ENCODE measurements at regions not wholly inside any gene's neighbourhood (a gene's known extent, or its start where the extent isn't known, plus 50 kb on each side); places are given as distances from the start of the nearest gene placed in this dataset.
A peak's percentile ranks its signal among the peaks of the same experiment; 100 is the strongest.

- H3K4me3 Mint-ChIP-seq = no peak overlapping the region
- DNase-seq = peak; percentile 73
- H3K9me3 Mint-ChIP-seq = no peaks in the 10 kb centered on the region
- H3K27me3 Mint-ChIP-seq = peaks cover 8% of the 10 kb centered on the region
- peaks cover 80% of the 10 kb centered on the region for H3K4me1 Mint-ChIP-seq (ENCODE audit: low read depth)
- H3K36me3 Mint-ChIP-seq (ENCODE audit: low read depth) = no peaks in the 10 kb centered on the region
- H3K27ac Mint-ChIP-seq = peak overlapping the region; percentile 84
Observed at GRCh38 chr16:85986931-85987749, 88.2 kb downstream of the IRF8 start.

GRCh38 chr16:85987750-85988078 lies 88.8 kb downstream of the IRF8 start:
- H3K4me3 Mint-ChIP-seq = peak overlapping the region; percentile 58
- H3K4me1 Mint-ChIP-seq (ENCODE audit: low read depth) = peaks cover 86% of the 10 kb centered on the region
- no peaks in the 10 kb centered on the region for H3K36me3 Mint-ChIP-seq (ENCODE audit: low read depth)
- H3K9me3 Mint-ChIP-seq = no peaks in the 10 kb centered on the region
- DNase-seq = no peak
- peaks cover 8% of the 10 kb centered on the region for H3K27me3 Mint-ChIP-seq
- peak overlapping the region; percentile 93 for H3K27ac Mint-ChIP-seq

GRCh38 chr16:85988306-85988705 lies 89.3 kb downstream of the IRF8 start:
- H3K9me3 Mint-ChIP-seq = no peaks in the 10 kb centered on the region
- peaks cover 90% of the 10 kb centered on the region for H3K4me1 Mint-ChIP-seq (ENCODE audit: low read depth)
- H3K27ac Mint-ChIP-seq = peak overlapping the region; percentile 93
- no peaks in the 10 kb centered on the region for H3K36me3 Mint-ChIP-seq (ENCODE audit: low read depth)
- DNase-seq = peak; percentile 41
- H3K4me3 Mint-ChIP-seq = peak overlapping the region; percentile 58
- peaks cover 7% of the 10 kb centered on the region for H3K27me3 Mint-ChIP-seq

- Mint-ChIP-seq H3K4me3 (peak overlapping the region; percentile 58), H3K4me1 (ENCODE audit: low read depth) (peaks cover 92% of the 10 kb centered on the region), H3K9me3 (no peaks in the 10 kb centered on the region), H3K36me3 (ENCODE audit: low read depth) (no peaks in the 10 kb centered on the region), H3K27ac (peak overlapping the region; percentile 93), H3K27me3 (peaks cover 6% of the 10 kb centered on the region)
- peak; percentile 78 for DNase-seq
Observed at GRCh38 chr16:85988723-85989313, 89.9 kb downstream of the IRF8 start.

- DNase-seq = no peak
- H3K4me1 Mint-ChIP-seq (ENCODE audit: low read depth) = peaks cover 90% of the 10 kb centered on the region
- H3K36me3 Mint-ChIP-seq (ENCODE audit: low read depth) = no peaks in the 10 kb centered on the region
- no peaks in the 10 kb centered on the region for H3K9me3 Mint-ChIP-seq
- peak overlapping the region; percentile 58 for H3K4me3 Mint-ChIP-seq
- peaks cover 2% of the 10 kb centered on the region for H3K27me3 Mint-ChIP-seq
- H3K27ac Mint-ChIP-seq = peak overlapping the region; percentile 93
Observed at GRCh38 chr16:85989376-85989775, 90.4 kb downstream of the IRF8 start.

- Mint-ChIP-seq H3K9me3 (no peaks in the 10 kb centered on the region), H3K27me3 (no peaks in the 10 kb centered on the region), H3K36me3 (ENCODE audit: low read depth) (no peaks in the 10 kb centered on the region), H3K27ac (peak overlapping the region; percentile 93), H3K4me3 (peak overlapping the region; percentile 58), H3K4me1 (ENCODE audit: low read depth) (peaks cover 89% of the 10 kb centered on the region)
- DNase-seq = peak; percentile 53
Observed at GRCh38 chr16:85989863-85990643, 91.1 kb downstream of the IRF8 start.

- DNase-seq = peak; percentile 45
- Mint-ChIP-seq H3K27me3 (no peaks in the 10 kb centered on the region), H3K9me3 (no peaks in the 10 kb centered on the region), H3K4me1 (ENCODE audit: low read depth) (peaks cover 89% of the 10 kb centered on the region), H3K27ac (peak overlapping the region; percentile 93), H3K4me3 (no peak overlapping the region), H3K36me3 (ENCODE audit: low read depth) (no peaks in the 10 kb centered on the region)
Observed at GRCh38 chr16:85990861-85991301, 91.9 kb downstream of the IRF8 start.

DNA sequence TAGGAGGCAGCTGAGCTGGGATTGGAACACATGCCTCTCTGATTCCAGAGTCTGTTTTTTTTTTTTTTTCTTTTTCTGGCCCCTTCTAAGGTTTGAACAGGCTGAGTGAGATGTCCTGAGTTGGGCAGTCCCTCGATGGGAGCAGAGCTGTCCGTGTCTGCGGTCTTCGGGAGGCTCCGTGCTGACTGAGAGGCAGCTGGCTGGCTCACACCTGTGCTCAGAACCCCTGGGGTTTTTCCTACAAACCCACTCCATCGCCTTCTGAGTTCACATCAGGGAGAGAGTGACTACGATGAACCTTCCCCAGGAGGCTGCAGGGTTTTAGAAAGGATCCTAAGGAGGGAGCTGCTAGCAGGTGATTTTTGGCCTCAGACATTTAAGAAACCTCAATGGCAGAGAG lies 92.5 kb downstream of the IRF8 start:
- Mint-ChIP-seq H3K27ac (peak overlapping the region; percentile 75), H3K9me3 (no peaks in the 10 kb centered on the region), H3K4me3 (no peak overlapping the region), H3K4me1 (ENCODE audit: low read depth) (peaks cover 89% of the 10 kb centered on the region), H3K27me3 (no peaks in the 10 kb centered on the region), H3K36me3 (ENCODE audit: low read depth) (no peaks in the 10 kb centered on the region)
- DNase-seq = peak; percentile 35

DNA sequence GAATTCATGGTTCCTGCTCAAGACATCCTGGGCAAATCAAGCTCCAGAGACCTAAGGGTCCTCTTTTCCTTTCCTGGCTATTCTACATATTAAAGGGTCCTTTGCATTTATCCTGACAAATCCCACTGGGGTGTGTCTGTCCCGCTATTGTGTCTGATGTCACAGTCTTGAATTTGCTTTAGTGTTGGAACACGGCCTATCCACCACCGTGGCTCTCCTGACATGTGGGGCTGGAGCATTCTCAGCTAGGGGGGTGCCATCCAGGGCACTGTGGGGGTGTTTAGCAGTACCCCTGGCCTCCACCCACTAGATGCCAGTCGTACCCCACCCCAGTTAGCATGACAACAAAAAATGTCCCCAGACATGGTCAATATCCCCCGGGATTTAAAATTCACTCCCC lies 92.9 kb downstream of the IRF8 start:
- no peak overlapping the region for H3K4me3 Mint-ChIP-seq
- no peak overlapping the region for H3K27ac Mint-ChIP-seq
- peaks cover 89% of the 10 kb centered on the region for H3K4me1 Mint-ChIP-seq (ENCODE audit: low read depth)

GRCh38 chr16:85992359-85992758 lies 93.4 kb downstream of the IRF8 start:
- no peaks in the 10 kb centered on the region for H3K9me3 Mint-ChIP-seq
- H3K27ac Mint-ChIP-seq = no peak overlapping the region

More for the DNA sequence above, 92.9 kb downstream of the IRF8 start:
- H3K36me3 Mint-ChIP-seq (ENCODE audit: low read depth) = no peaks in the 10 kb centered on the region
- no peaks in the 10 kb centered on the region for H3K27me3 Mint-ChIP-seq
- no peaks in the 10 kb centered on the region for H3K9me3 Mint-ChIP-seq
- DNase-seq = peak; percentile 27

GRCh38 chr16:85992779-85993178 lies 93.8 kb downstream of the IRF8 start:
- Mint-ChIP-seq H3K9me3 (no peaks in the 10 kb centered on the region), H3K27me3 (no peaks in the 10 kb centered on the region), H3K4me1 (ENCODE audit: low read depth) (peaks cover 87% of the 10 kb centered on the region), H3K36me3 (ENCODE audit: low read depth) (no peaks in the 10 kb centered on the region), H3K4me3 (no peak overlapping the region), H3K27ac (peak overlapping the region; percentile 27)
- DNase-seq = no peak

More at GRCh38 chr16:85992359-85992758, 93.4 kb downstream of the IRF8 start:
- Mint-ChIP-seq H3K4me1 (ENCODE audit: low read depth) (peaks cover 88% of the 10 kb centered on the region), H3K27me3 (no peaks in the 10 kb centered on the region), H3K4me3 (no peak overlapping the region), H3K36me3 (ENCODE audit: low read depth) (no peaks in the 10 kb centered on the region)
- DNase-seq = peak; percentile 28

- H3K36me3 Mint-ChIP-seq (ENCODE audit: low read depth) = no peaks in the 10 kb centered on the region
- H3K4me1 Mint-ChIP-seq (ENCODE audit: low read depth) = peaks cover 83% of the 10 kb centered on the region
- H3K27ac Mint-ChIP-seq = peak overlapping the region; percentile 86
- peak overlapping the region; percentile 28 for H3K4me3 Mint-ChIP-seq
- no peaks in the 10 kb centered on the region for H3K27me3 Mint-ChIP-seq
- DNase-seq = peak; percentile 32
- H3K9me3 Mint-ChIP-seq = no peaks in the 10 kb centered on the region
Observed at GRCh38 chr16:85994492-85995490, 95.8 kb downstream of the IRF8 start.

DNA sequence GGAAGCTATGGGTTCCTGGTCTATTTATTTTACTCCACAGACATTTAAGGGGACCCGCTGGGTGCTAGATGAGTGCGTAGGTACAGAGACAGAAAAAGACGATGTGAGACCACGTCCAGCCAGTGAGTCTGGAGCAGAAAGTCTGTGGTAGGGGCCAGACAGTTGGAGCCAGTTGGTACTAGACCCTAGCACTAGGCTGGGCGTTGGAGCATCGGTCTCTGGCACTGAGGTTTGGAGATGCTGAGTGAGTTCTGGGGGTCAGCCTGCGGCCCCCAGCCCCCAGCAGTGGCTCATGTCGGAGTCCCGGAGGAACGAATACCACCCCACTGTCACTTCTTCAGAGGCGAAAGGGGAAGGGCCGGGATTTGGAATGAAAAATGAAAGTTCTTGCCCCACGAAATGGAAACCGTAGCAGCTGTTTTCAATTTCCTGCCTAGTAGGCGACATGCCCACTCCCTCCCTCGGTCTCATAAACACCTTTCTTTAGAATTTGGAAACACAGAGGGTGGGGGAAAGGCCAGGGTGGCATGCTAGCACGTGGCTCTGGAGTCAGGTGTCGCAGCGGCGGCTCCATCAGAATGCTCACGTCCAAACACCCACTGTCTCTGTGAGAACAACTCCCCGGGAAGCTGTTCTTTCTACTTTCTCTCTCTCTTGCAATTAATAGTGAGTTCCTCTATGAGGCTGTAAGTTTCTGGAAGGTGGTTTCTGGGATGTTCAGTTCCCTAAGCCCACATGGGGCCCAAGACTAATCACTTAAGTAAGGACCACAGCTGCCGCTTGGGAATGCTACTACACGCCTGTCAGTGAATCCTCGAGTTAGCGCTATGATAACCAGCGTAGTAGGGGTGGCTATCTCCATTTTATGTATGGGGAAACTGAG lies 96.8 kb downstream of the IRF8 start:
- peak overlapping the region; percentile 86 for H3K27ac Mint-ChIP-seq
- peak; percentile 58 for DNase-seq
- H3K36me3 Mint-ChIP-seq (ENCODE audit: low read depth) = no peaks in the 10 kb centered on the region
- H3K4me3 Mint-ChIP-seq = peak overlapping the region; percentile 28
- H3K4me1 Mint-ChIP-seq (ENCODE audit: low read depth) = peaks cover 75% of the 10 kb centered on the region
- H3K27me3 Mint-ChIP-seq = no peaks in the 10 kb centered on the region
- H3K9me3 Mint-ChIP-seq = no peaks in the 10 kb centered on the region

Measured in activated T-cell treated with anti-CD3 and anti-CD28 coated beads, Interleukin-2, amount 50 U/mL, for 24 hours (primary cell).